ENCODE measurements at regions not wholly inside any gene's neighbourhood (a gene's known extent, or its start where the extent isn't known, plus 50 kb on each side); places are given as distances from the start of the nearest gene placed in this dataset.

DNA sequence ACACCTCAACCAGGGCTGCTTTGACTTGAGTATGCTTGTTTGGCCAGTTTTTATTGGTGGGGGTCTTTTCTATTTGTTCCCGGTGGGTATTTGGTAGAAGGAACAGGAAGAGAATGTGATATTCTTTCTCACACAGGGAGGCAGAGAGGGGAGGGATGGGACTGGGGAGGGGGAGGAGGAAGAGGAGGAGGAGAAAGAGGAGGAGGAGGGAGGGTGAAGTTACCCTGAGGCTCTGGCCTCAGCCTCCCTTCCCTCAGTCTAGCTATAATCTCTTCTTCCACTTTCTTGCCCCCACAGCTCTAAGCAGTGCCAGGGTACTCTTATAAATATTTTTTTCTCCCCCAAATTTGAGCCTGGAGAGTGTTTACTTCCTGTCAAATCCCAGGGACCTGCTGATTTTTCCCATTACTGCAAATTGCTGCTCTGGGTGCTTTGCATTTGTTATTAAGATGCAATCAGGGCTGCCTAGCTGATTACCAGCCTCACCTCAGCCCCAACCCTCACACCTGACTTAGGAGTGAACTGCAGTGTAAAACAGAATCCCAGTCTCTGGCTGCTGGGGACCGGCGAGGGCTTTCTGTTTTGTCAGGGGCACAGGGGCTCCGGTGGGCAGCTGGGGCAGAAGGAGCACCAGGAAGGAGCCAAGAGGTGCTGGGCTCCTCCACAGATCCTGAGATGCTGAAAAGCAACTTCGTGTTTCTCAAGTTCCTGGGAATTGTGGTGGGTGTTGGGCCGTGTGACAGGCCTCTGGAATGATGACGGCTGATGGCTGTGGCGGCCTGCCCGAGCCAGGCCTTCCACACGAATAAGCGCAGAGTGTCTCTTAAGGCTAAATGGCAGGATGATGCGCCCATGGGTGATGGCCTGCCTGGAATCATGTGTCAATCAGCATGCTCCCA is 141.4 kb downstream of the CD83 start:
- no peak for DNase-seq

DNA sequence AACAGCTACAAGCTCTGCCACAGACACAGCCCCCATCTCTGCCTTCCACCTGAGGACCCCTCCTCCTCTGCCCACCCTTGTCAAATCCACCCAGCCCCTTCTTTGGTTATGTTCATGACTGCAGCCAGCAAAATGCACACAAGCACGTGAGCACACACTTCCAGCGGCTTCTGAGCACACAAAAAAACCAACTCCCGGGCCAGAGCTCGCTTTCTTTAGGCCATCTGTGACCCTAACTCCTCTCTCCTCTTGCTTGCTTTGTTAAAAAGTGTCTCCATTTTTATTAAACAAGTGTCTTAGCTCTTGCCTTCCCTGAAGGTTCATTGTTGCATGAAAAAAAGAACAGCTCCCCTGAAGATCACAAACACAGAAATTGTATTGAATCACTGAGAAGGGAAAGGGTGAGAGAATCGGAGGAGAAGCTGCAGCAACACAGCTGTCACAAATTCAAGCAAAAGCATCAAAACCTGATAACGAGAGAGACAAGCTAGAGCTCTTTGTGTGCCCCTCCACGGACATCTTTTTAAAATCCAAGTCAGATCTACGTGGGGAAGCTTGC is 142.1 kb downstream of the CD83 start:
- DNase-seq = no peak

DNA sequence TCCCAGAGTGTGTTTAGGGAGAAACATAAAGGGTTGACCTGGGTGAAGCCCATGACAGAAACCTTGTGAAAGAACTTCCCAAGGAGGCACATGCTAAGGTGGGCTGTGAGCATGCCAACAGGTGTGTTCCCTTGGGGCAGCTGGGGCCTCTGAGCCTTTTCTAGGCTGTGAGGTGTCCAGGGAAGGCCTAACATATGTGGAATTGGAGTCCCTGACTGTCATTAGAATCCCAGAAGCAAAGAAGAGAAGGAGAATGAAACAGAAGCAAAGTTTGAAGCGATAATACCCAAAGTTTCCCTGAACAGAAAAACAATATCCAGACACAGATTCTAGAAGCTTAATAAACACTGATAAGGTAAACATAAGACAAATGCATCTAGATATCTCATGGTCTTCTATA is 143.3 kb downstream of the CD83 start:
- no peak for DNase-seq

DNA sequence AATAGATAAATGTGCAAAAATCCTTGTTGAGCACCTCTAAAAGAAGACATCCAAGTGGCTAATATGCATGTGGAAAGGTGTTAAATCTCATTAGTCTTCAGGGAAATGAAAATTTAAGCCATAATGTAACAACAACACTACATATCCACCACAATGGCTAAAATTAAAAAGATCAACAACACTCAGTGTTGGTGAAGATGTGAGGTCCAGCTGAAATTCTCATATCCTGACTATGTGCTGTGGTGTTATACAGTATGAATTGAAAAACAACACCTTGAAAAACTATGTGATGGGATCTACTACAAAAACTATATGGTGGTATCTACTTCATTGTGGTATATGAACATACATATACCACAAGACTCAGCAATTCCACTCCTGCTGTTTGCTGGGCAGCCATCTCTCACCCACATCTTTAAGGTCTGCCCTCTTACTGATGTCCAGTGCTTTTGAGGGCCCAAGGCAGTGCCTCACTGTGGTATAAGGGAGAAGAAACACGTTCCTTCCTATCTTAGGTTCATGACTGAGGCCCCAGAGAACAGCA is 146.4 kb downstream of the CD83 start:
- no peak for DNase-seq

DNA sequence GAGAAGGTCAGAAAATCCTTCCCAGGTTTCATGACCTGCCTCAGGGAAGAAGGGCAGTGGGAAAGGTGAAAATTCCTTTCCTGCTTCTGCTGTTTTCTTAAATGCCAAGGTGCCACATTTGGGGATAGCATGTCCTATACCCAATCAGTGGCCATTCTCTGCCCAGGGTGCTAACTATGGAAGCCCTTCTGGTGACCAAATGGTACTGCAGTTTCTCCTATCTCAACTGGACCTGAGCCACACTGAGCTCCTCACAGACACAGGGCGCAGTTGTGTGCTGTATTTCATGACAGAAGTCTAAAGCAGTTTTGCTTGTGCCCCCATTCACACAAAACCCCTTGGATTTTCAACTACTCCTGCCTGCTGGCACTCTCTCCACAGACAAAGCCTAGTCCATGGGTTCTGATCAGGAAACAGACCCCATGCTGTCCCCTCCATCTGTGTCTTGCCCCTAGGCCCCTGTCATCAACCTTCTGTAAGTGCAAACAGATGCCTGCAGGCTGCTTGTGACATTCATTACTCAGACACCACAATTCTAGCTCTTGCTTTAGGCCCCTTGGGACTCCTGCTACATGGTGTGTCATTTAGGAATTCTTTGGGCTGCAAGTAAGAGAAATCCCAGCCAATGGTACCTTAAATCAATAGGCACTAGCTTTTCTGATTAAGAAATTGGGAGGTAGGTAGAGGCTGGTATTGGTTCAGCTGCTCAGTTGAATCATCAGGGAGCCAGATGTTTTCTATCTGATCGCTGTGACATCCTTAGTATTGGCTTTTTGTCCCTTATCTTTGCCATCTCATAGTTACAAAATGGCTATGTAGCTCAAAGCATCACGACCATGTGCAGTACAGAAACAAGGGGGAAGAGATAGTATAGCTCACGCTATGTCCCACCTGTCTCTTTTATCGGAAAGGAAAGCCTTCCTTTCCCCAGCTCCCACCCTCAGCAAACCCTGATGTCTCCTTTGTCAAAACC is 147.8 kb downstream of the CD83 start:
- no peak for DNase-seq

DNA sequence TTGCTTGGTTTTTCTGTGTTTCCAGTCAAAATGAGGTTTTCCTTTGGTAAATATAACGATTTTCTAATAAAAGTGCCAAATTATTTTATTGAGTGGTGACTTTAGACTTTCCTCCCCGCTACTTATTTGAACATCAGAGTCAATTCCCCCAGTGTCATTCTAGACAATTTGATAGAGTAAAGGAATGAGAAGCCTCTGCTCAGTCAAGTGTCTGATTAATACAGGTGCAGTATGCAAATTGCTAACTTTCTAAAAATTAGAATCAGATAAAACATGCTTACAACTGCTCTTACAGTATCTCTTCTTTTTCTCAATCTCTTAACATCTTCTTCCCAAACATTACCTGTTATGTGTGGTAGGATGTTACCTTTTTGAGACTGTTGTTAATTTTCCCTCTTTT is 148.7 kb downstream of the CD83 start:
- DNase-seq = no peak

DNA sequence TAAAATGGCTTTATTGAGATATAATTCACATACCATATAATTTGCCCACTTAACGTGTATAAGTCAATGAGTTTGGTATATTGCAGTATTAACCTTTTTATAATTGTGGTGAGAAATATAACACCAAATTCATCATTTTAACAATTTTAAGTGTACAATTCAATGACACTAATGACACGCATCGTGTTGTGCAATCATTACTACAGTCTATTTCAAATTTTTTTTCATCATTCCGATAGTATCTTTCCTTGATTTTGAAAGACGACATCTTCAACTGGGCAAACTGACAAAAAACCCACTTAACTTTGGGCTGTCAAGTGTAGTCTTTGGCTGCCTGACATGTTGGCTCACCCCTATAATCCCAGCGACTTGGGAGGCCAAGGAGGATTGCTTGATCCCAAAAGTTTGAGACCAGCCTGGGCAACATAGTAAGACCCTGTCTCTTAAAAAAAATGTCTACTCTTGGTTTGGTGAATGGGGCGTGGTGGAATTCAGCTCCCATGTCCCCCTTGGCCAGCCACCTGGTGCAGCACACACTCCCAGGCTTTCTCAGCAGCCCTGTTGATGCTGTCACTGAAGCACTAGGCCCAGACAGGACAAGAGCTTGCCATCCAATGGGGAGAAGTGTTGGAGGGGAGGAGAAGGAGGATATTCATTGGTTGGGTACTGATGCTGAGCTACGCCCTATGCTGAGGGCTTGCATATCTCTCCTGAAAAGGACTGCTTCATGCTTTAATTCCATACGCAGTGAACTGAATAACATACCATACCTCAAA is 150.5 kb downstream of the CD83 start:
- no peak for DNase-seq

DNA sequence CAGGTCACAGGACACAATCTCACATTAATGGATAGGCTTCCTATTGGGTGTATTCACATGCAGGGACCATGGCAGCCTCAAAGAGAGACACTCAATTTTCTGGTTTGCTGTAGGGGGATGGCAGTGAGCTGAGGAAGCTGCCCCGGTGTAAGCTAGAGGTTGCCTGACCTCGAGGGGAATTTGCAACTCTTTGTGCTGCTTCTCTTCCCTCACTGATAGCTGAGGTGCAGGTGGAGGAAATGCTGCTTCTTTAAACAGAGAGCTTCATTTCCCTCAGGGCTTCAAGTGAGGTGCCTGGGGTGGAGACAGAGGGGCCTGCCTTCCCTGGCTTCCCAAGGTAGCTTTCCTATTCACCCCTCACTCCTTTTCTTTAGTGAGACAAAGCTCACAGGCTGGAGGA is 151.9 kb downstream of the CD83 start:
- no peak for DNase-seq

DNA sequence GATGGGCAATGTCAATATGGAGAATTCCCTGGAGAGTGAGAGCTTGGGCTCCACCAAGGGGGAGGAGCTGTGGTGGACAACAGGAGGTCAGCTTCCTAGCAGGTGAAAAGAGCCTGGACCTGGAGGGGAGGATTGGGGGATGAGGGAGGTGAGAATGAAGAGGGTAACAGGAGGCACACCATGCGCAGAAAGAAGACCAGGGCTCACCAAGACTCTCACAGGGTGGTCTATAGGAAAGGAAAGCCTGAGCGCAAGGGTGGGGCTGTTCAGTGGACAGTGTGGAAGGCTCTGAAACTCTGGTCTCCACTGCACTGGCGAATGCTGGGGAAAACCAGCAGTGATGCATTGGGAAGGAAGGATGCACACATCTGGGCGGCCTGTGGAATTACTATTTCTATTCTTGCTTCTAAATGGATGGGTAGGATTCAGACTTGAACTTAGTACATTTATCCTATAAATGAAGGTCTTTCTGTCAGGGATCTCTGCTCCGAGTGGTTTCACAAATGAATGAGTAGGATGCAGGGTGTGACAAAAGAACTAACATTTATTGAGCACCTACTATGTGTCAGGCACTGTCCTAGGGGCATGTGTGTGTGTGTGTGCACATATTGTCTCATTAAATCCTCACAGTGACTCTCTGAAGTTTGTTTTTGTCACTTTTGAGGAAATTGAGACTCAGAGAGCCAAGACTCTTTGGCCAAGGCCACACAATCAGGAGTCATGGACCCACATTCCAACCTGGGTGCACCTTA is 152.7 kb downstream of the CD83 start:
- no peak for DNase-seq

DNA sequence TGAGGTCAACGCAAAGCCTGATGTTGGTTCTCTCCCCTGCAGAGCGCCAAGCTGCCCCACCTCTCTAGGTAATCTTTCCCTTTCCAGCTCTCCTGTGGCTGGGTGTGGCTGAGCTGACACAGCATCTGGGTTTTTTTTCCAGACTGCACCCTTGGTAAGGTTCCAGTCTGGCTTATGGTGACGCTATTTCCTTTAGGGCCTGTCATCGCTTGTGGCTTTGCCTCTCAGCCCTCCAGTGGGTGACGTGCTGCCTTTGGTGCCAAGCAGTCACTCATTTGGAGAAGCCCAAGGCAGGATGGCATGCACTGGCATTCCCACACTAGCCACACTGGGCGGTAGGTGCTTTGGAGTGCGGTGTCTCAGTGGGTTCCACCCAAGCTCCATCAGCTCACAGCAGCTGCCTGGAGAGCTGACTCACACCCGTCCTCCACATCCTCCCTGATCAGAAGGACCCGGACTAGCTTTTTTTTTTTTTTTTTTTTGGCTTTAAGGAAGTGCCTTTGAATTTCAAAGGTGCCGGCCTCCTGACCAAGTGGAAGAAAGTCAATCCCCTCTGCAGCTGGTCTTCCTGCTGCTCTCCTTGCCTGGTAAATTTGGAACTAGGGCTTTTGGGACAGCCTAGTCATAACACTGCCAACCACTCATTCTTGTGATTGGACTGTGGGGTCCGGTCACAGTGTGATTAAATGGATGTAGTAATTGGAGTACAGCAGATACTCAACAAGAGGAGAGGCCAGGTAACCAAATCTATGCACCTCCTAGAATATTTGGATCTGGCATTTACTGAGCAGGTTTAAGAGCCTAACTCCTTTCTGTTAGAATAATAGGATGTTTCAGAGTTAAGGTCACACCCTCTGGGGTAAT is 153.6 kb downstream of the CD83 start:
- no peak for DNase-seq

DNA sequence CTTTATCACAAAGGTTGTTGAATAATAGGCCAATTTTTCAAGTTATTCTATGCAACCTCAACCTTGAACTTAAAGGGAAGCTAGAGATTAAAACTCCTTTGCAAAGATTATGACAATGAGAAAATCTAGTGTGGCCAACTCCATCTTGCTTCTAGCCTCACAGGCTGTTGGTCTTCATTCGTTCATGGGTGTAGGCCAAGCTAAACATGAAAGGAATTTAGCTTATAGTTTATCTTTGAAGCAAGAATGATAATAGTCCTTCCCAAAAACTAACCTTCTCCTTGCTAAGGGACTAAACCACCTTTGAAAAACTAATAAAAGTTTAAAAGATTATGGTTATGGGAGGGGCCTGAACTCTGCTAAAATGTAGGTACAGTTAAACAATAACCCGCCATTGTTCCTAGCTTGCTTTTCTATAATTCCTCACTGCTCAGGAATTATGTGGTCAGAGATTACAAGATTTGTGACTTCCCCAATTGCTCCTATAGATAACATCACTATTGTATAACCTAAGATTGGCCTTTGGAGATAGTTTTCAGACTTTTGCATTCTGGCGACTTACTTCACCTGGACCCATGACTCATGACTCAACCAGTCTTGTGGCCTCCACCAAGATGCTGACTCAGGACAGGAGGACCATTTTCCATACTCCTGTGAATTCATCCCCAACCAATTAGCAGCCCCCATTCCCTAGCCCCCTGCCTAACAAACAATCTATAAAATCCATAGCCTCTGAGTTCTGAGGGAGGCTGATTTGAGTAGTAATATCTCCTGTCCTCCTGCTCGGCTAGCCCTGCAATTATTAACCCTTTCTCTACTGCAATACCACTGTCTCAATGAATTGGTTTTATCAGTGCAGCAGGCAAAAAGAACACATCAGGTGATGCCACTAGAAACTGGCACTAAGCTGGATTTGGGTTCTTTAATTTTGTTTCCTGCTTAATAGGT is 154.5 kb downstream of the CD83 start:
- no peak for DNase-seq

DNA sequence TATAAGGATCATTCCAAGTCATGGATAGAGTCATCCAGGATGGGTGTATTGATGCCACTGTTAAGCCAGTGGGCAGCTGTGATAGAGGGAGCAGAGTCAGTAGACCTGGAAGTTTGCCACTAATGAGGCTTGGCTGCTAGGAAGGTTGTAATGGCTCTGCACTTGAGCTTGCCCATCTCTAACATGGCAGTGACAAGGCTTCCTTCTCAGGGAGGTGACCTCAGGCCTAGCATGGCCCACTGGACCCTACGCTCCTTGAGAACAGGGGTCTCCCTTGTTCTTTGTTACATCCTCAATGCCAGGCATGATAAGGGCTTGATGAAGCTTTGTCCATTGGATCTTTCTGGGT is 155.1 kb downstream of the CD83 start:
- DNase-seq = no peak

DNA sequence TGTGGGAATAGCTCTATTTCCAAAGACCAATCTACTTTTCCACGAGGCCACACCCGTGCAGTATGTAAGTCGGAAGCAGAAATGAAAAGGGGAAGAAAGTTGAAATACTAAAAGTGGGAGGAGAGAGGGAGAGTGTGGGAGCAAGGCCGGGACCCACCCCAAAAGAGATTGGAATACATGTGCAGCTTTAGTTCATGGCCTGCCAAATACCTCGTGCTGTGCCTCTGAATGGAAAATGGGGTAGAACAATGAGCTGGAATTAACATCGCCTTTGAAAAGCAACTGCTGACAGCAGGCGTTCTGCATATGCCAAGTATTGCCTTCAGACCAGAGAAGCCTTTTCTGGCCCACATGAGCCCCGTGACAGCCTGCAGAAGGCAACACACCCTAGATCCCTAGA is 155.6 kb downstream of the CD83 start:
- no peak for DNase-seq

DNA sequence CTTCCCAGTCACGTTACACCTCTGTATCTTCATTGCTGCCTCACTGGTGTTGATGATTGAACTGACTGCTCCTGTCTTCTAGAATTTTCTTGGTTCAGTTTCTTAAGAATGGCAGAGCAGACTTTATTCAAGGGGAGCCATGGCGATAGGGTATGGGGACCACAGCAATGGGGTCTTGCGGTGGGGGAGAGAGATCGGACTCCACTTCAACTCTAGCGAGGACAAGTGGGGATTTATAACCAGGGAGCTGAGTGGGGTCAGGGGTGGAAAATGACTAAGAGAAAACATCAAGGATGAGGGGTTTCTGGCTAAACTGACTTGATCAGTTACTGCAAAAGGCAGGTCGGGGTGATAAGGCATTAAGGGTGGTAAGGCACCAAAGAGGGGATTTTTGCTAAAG is 156.4 kb downstream of the CD83 start:
- DNase-seq = no peak

DNA sequence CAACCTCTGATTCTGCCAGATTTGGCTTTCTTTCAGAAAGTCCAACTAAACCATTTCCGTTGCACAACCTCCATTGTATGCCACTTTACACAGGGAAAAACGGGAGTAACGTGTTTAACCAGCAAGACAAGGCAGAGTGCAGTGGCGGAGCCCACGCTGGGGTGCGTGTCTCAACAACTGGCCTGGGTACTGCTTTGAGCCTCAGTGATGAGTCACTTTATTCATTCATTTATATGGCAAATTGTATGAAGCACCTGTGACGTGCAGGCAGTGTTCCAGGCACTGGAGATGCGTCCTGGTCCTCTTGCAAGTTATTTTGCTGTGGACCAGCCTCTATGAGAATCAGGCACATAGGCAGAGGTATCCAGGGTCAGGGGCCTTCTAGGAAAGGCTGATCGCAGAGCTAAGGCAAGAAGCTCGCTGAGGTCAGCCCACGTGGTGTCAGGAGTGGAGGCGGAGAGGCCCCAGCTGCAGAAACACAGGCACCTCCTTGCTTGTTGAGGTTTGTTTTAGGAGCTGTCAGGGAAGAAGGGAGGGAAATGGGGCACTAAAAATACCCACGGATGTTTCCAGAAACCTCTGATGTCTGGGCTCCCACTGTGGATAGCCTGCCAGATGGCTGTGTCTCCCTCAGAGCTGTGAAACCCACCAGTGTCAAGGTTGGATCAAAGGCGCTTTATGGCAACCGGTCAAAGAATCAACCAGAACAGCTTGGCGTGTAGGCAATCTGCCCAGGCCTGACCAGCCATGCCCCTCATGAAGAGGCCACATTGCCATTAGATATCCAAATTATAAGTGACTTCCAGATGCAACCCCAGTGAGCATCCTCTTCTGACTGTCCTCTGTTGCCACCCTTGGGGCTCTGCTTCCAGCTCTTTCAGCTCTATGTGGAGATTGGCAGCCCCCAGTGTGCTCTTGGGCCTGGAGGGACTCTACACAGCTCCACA is 157.2 kb downstream of the CD83 start:
- DNase-seq = no peak

DNA sequence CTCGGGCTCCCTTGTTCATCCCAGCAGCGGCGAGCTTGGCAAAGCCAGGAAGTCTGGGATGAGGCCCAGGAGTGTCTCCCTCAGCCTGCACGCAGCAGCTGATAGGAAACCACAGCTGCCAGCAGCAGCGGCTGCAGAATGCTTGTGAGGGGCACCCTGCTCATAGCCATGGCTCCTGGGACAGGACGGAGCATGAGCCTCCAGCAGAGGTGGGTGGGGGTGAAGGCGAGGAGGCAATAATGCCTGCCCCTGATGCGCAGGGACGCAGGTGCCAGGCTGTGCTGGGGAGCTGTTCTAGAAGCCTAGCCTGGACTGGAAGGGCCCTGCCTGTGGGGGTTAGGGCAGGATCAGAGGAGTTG is 157.9 kb downstream of the CD83 start:
- DNase-seq = no peak

DNA sequence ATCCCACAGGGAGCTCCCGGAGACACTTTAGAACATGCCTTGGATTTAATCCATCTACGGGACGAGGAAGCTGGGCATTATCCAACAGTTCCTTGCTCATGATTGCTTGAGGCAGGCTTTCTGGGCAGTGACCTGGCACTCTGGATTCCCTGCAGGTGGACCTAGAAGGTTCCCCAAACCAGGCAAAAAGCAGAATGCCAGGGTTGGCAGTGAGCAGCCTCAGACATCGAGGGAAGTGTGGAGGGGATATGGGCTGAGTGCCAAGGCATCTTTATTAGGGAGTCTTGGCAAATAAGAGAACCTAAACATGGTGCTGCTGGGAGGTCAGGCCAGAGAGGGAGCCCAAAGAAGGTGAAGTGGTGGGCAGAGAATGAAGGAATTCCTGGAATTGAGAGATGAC is 158.5 kb downstream of the CD83 start:
- DNase-seq = no peak

DNA sequence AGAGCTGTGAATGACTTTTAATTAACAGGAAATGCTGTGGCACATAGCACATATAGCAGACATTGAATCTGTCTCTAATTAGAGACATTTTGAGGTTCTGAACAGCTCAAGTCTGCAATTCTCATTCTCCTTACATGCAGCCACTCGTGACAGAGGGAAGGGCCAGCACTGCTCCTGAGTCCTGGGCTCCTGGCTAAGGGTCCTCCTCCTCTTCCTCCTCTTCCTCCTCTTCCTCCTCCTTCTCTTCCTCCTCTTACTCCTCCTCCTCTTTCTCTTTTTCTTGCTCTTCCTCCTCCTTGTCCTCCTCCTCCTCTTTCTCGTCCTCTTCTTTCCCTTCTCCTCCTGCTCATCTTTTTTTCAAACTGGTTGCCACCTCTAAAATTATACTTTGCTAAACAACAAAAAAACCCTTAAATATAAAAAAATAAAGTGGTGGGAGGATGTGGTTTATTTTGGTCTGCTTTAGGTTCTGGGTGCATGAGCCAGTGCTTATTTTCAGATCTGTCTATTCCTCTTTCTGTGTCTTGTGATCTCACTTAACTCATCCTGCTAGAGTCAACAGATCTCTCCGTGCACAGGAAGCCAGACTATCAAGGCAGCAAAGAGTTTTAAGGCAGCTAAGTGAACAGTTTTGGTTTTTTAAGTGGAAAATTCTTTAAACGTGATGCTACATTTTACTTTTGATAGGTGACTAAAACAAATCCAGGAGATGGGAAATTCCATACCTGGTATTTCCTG is 159.3 kb downstream of the CD83 start:
- DNase-seq = no peak
